Trophoblast cell (in vitro differentiated cells and primary cell): ENCODE measurements at regions not wholly inside any gene's neighbourhood (a gene's known extent, or its start where the extent isn't known, plus 50 kb on each side); places are given as distances from the start of the nearest gene placed in this dataset.

Experiments used
- DNase-seq, 2 donors: peaks; one replicate each; pipeline ENCODE4 v3.0.0-alpha.2; 2016
- H2AFZ ChIP-seq: 2 replicates; pipeline ENCODE4 v1.6.1; 2013; ENCODE audit warnings: low read length, moderate library complexity, mild to moderate bottlenecking; ENCODE audit not compliant: insufficient read depth, poor library complexity
- H2AK5ac ChIP-seq: 2 replicates; pipeline ENCODE4 v1.6.1; 2013; ENCODE audit warnings: mild to moderate bottlenecking, low read length
- H2BK120ac ChIP-seq: 2 replicates; pipeline ENCODE4 v1.6.1; 2013; ENCODE audit warnings: low read length, mild to moderate bottlenecking, moderate library complexity; ENCODE audit not compliant: insufficient read depth, poor library complexity
- H2BK12ac ChIP-seq: 2 replicates; pipeline ENCODE4 v1.6.1; 2013; ENCODE audit warnings: mild to moderate bottlenecking, low read length, moderate library complexity
- H2BK5ac ChIP-seq: 2 replicates; pipeline ENCODE4 v1.6.1; 2013; ENCODE audit warnings: low read length, low read depth, moderate library complexity, mild to moderate bottlenecking; ENCODE audit not compliant: poor library complexity
- H3K14ac ChIP-seq: 2 replicates; pipeline ENCODE4 v1.6.1; 2013; ENCODE audit warnings: mild to moderate bottlenecking, low read length
- H3K18ac ChIP-seq: 2 replicates; pipeline ENCODE4 v1.6.1; 2013; ENCODE audit warnings: mild to moderate bottlenecking, low read length
- H3K23ac ChIP-seq: 2 replicates; pipeline ENCODE4 v1.6.1; 2013; ENCODE audit warnings: low read length
- H3K27ac ChIP-seq: 2 replicates; pipeline ENCODE4 v1.5.1; 2013; ENCODE audit warnings: low read depth, mild to moderate bottlenecking, inconsistent platforms, low read length, moderate library complexity
- H3K27me3 ChIP-seq: 2 replicates; pipeline ENCODE4 v1.6.1; 2013; ENCODE audit warnings: inconsistent platforms, mild to moderate bottlenecking, low read length, moderate library complexity; ENCODE audit not compliant: insufficient read depth
- H3K36me3 ChIP-seq, 2 experiments: 1 replicate in 1 of 2; 2 replicates in 1 of 2; pipeline ENCODE4 v1.6.1; 2013; ENCODE audit warnings: low read length in 2 of 2, mild to moderate bottlenecking in 2 of 2, moderate library complexity in 1 of 2; ENCODE audit not compliant: insufficient read depth in 2 of 2, control insufficient read depth in 1 of 2
- H3K4ac ChIP-seq: 2 replicates; pipeline ENCODE4 v1.6.1; 2013; ENCODE audit warnings: low read depth, mild to moderate bottlenecking, low read length, moderate library complexity
- H3K4me1 ChIP-seq, 2 experiments: 1 replicate in 1 of 2; 2 replicates in 1 of 2; pipeline ENCODE4 v1.6.1; 2013; ENCODE audit warnings: low read length in 2 of 2, mild to moderate bottlenecking in 2 of 2, moderate library complexity in 1 of 2; ENCODE audit not compliant: insufficient read depth in 2 of 2, control insufficient read depth in 1 of 2
- H3K4me2 ChIP-seq: 2 replicates; pipeline ENCODE4 v1.6.1; 2013; ENCODE audit warnings: inconsistent platforms, mild to moderate bottlenecking, low read length, moderate library complexity
- H3K4me3 ChIP-seq: 2 replicates; pipeline ENCODE4 v1.5.1; 2013; ENCODE audit warnings: mild to moderate bottlenecking, low read depth, low read length, inconsistent platforms
- H3K79me1 ChIP-seq: one replicate; pipeline ENCODE4 v1.6.1; 2013; ENCODE audit warnings: low read length
- H3K79me2 ChIP-seq: 2 replicates; pipeline ENCODE4 v1.6.1; 2013; ENCODE audit warnings: low read length, mild to moderate bottlenecking; ENCODE audit not compliant: control insufficient read depth, insufficient read depth, poor library complexity
- H3K9ac ChIP-seq: 2 replicates; pipeline ENCODE4 v1.6.1; 2013; ENCODE audit warnings: mild to moderate bottlenecking, low read length
- H3K9me3 ChIP-seq: 2 replicates; pipeline ENCODE4 v1.6.1; 2013; ENCODE audit warnings: low read depth, mild to moderate bottlenecking, control low read depth, inconsistent platforms, low read length; ENCODE audit not compliant: insufficient read depth
- H4K12ac ChIP-seq: 2 replicates; pipeline ENCODE4 v1.6.1; 2013; ENCODE audit warnings: low read depth, mild to moderate bottlenecking, low read length, moderate library complexity
- H4K8ac ChIP-seq: 2 replicates; pipeline ENCODE4 v1.6.1; 2013; ENCODE audit warnings: low read depth, mild to moderate bottlenecking, low read length, moderate library complexity
- H4K91ac ChIP-seq: one replicate; pipeline ENCODE4 v1.6.1; 2013; ENCODE audit warnings: low read depth, mild to moderate bottlenecking, low read length, moderate library complexity
- WGBS: extraction: QIAGEN DNeasy Blood & Tissue Kit; methylation state at CpG from one replicate; pipeline ENCODE4 v1.1.7; 2013; ENCODE audit warnings: missing lambda C conversion rate; ENCODE audit not compliant: insufficient read length, insufficient coverage; ENCODE audit errors: extremely low coverage; 5-methylcytosine and 5-hydroxymethylcytosine counted together

DNA sequence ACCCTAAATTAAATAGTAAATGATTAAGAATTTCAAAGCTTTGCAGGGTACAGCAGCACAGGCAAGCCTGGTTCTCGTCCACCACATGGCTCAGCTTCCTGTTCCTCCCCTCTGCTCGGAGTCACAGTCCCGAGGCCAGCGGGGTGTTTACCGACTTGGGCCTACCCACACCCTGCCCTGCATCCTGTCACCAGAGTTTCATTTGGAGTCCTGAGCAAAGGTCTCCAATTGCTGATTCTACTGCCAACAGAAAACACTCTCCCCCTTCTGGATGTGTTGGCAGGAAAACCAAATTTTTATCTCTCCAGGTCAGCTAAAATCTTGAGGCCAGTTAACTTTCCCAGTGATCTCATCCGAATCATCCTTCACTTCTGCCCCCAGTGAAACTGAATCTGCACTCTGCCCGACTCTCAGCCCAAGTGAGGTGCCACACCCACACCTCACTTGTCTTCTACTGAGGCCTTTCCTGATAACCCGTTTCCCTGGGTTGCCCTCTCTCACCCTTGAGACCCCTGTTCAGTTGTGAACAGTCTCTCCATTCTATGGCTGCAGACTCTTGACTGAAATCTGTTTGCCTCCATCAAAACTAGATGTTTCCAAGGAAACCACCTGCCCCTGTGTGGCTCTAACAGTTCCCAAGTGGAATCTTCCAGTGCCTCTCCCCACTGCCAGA is 71.2 kb downstream of the VCPKMT start:
- no CpG with 5 or more reads among the region's 8 CpGs for WGBS
- H3K14ac ChIP-seq: peak overlapping the region; percentile 86
- no peak overlapping the region for H3K23ac ChIP-seq
- H3K4me2 ChIP-seq: no peak overlapping the region
- peaks cover 7% of the 10 kb centered on the region for H3K79me2 ChIP-seq
- H4K8ac ChIP-seq: peak overlapping the region; percentile 82
- H3K27ac ChIP-seq: peak overlapping the region; percentile 1
- peak overlapping the region; percentile 81 for H3K4ac ChIP-seq
- peak overlapping the region; percentile 95 for H2AK5ac ChIP-seq
- peak overlapping the region; percentile 94 for H4K91ac ChIP-seq
- H3K79me1 ChIP-seq: peaks cover 58% of the 10 kb centered on the region
- peak overlapping the region; percentile 37 for H2AFZ ChIP-seq
- H2BK120ac ChIP-seq: peak overlapping the region; percentile 91
- peak overlapping the region; percentile 96 for H2BK12ac ChIP-seq
- H4K12ac ChIP-seq: peak overlapping the region; percentile 35
- H3K9ac ChIP-seq: no peak overlapping the region
- DNase-seq: peak; percentile 26 to 33
- no peak overlapping the region for H3K4me3 ChIP-seq
- peak overlapping the region; percentile 82 for H2BK5ac ChIP-seq
- H3K9me3 ChIP-seq: peaks cover 1% of the 10 kb centered on the region
- peak overlapping the region; percentile 74 for H3K18ac ChIP-seq
- no peaks in the 10 kb centered on the region for H3K27me3 ChIP-seq
- H3K4me1 ChIP-seq: peaks cover 50 to 56% of the 10 kb centered on the region in 2 experiments
- no peaks in the 10 kb centered on the region for H3K36me3 ChIP-seq

DNA sequence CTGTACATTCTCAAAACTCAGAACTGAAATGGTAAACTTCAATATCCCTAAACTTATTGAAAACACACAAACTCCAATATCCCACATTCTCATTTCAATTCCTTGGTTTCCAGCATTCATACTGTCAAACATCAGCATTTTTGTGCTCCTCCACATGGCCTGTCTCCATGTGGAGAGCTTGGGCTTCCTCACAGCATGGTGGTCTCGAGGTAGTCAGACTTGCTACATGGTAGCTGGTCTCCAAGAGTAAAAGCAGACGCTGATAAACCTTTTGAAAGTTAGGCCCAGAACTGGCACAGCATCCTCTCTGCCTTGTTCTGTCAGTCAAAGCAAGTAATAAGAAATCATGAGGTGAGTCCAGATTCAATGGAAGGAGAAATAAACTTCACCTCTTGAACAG is 70.5 kb downstream of the VCPKMT start:
- no peak for DNase-seq
- Histone ChIP-seq H4K8ac (peak overlapping the region; percentile 33), H3K14ac (peak overlapping the region; percentile 72), H3K4me2 (no peak overlapping the region), H3K27me3 (no peaks in the 10 kb centered on the region), H3K23ac (no peak overlapping the region), H3K27ac (peak overlapping the region; percentile 70), H2AK5ac (peak overlapping the region; percentile 93), H3K9ac (no peak overlapping the region), H3K4me1 (peaks cover 47 to 53% of the 10 kb centered on the region in 2 experiments), H4K12ac (no peak overlapping the region), H3K4me3 (no peak overlapping the region), H3K79me1 (peaks cover 58% of the 10 kb centered on the region), H2AFZ (peak overlapping the region; percentile 55), H2BK5ac (peak overlapping the region; percentile 91), H3K9me3 (peaks cover 2% of the 10 kb centered on the region), H2BK120ac (peak overlapping the region; percentile 88), H3K18ac (peak overlapping the region; percentile 60), H3K4ac (peak overlapping the region; percentile 30), H4K91ac (peak overlapping the region; percentile 94), H3K79me2 (peaks cover 6% of the 10 kb centered on the region), H2BK12ac (peak overlapping the region; percentile 61), H3K36me3 (no peaks in the 10 kb centered on the region)
- no CpG with 5 or more reads among the region's 2 CpGs for WGBS

DNA sequence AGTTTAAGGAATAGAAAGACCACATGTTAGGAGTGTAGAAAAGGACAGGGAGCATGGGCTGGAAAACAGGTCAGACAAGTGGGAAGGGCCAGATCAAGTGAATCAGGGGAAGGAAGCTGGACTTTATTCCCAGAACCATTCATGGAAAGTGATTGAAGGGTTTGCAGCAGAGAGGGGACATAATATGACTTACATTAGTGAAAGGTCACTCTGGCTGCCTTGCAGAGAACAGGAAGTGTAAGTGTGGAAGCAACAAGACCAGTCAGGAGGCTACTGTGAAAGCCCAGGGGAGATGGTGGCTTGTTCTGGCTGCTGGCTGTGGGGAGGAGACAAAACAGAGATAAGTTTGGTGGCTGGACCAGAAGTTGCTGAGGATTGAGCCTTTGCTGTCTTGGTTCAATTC is 69.1 kb downstream of the VCPKMT start:
- peak overlapping the region; percentile 83 for H3K18ac ChIP-seq
- peak overlapping the region; percentile 84 for H2AK5ac ChIP-seq
- peaks cover 52% of the 10 kb centered on the region for H3K79me1 ChIP-seq
- H3K4me3 ChIP-seq: no peak overlapping the region
- H2BK120ac ChIP-seq: peak overlapping the region; percentile 92
- no peak overlapping the region for H3K23ac ChIP-seq
- H3K9me3 ChIP-seq: peaks cover 2% of the 10 kb centered on the region
- H2AFZ ChIP-seq: no peak overlapping the region
- H3K27ac ChIP-seq: peak overlapping the region; percentile 94
- peak overlapping the region; percentile 95 for H4K91ac ChIP-seq
- H2BK12ac ChIP-seq: peak overlapping the region; percentile 94
- no peaks in the 10 kb centered on the region for H3K36me3 ChIP-seq
- H3K9ac ChIP-seq: no peak overlapping the region
- H4K8ac ChIP-seq: peak overlapping the region; percentile 66
- H4K12ac ChIP-seq: peak overlapping the region; percentile 19
- H3K79me2 ChIP-seq: peaks cover 6% of the 10 kb centered on the region
- H3K27me3 ChIP-seq: no peaks in the 10 kb centered on the region
- H3K14ac ChIP-seq: peak overlapping the region; percentile 74
- peak overlapping the region; percentile 53 for H3K4ac ChIP-seq
- peak in 1 of 2 donors; percentile 24 for DNase-seq
- peak overlapping the region; percentile 87 for H2BK5ac ChIP-seq
- H3K4me1 ChIP-seq: peaks cover 37 to 47% of the 10 kb centered on the region in 2 experiments
- H3K4me2 ChIP-seq: no peak overlapping the region

DNA sequence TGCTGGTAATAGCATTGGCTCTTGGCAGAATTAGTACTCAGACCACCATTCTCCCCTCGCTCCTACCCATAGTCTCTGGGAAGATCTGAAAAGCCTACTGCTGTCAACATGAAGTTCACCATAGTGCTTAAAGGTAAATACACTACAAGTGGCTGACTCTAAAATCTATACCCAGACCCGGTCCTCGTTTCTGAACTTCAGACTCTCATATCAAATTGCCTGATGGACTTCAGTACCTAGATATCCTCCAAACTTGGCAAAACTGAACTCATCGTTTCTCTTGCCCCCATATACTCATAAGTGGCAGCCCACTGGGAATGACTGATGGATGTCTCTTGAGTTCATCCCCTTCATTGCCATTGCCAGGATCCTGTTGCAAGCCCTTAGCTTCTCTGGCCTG is 67.3 kb downstream of the VCPKMT start:
- no peak for DNase-seq
- no peak overlapping the region for H3K4ac ChIP-seq
- no peak overlapping the region for H3K23ac ChIP-seq
- peak overlapping the region; percentile 89 for H4K91ac ChIP-seq
- H3K79me2 ChIP-seq: peaks cover 6% of the 10 kb centered on the region
- H3K9ac ChIP-seq: no peak overlapping the region
- peaks cover 51% of the 10 kb centered on the region for H3K79me1 ChIP-seq
- no peaks in the 10 kb centered on the region for H3K36me3 ChIP-seq
- H2BK5ac ChIP-seq: peak overlapping the region; percentile 58
- no peak overlapping the region for H2AFZ ChIP-seq
- peak overlapping the region; percentile 8 for H2BK120ac ChIP-seq
- H3K27ac ChIP-seq: peak overlapping the region; percentile 78
- peaks cover 37 to 44% of the 10 kb centered on the region in 2 experiments for H3K4me1 ChIP-seq
- peak overlapping the region; percentile 33 for H4K8ac ChIP-seq
- WGBS: no CpG with 5 or more reads among the region's 4 CpGs
- peak overlapping the region; percentile 25 for H2AK5ac ChIP-seq
- H3K18ac ChIP-seq: peak overlapping the region; percentile 51
- H3K14ac ChIP-seq: peak overlapping the region; percentile 28
- no peak overlapping the region for H3K4me2 ChIP-seq
- peak overlapping the region; percentile 47 for H2BK12ac ChIP-seq
- H3K9me3 ChIP-seq: peaks cover 2% of the 10 kb centered on the region
- no peaks in the 10 kb centered on the region for H3K27me3 ChIP-seq
- no peak overlapping the region for H3K4me3 ChIP-seq
- H4K12ac ChIP-seq: no peak overlapping the region
